GM18861 (cell line): ENCODE measurements at regions not wholly inside any gene's neighbourhood (a gene's known extent, or its start where the extent isn't known, plus 50 kb on each side); places are given as distances from the start of the nearest gene placed in this dataset.

Experiments used
- ATAC-seq: cut with Tn5 transposase; IDR thresholded peaks from one replicate; pipeline ENCODE4 v1.9.1; 2021; ENCODE audit not compliant: unreplicated experiment

DNA sequence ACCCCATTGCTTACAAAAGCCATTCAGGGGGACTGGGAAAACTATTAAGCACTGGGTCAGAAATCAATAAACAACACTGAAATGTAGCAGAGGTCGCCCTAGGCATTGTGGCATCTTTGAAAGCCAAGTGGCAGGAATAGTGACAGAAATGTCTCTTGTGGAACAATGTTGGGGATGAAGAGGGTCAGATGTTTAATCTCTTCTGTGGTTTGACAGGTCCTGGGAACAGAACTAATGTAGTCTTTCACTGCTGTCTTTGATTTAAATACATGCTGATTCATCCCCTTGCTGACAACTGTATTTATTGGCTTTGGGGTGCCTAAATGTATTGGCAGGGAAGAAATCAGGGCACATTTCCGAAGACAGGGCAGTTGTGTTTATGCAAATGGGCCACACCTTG lies 194.8 kb downstream of the ATG4C start:
- ATAC-seq: no peak

DNA sequence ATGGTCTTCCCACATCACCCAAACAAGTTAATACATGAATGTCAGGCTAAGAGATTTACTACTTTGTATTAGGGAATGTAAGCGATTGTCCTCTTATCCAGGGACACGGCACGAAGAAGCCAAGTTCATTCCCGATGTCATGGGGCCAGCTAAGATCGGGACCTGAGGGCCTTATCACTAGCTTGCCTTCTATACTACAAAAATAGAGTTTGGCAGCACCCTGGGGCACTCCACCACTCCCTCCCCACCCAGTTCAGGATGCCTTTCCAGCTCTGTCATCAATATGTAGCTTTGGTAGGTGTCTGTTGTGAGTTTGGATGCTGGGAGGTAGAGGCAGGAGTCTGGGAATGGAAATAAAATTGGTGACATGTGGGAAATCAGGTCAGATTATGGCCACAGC lies 197.5 kb downstream of the ATG4C start:
- ATAC-seq: no peak

DNA sequence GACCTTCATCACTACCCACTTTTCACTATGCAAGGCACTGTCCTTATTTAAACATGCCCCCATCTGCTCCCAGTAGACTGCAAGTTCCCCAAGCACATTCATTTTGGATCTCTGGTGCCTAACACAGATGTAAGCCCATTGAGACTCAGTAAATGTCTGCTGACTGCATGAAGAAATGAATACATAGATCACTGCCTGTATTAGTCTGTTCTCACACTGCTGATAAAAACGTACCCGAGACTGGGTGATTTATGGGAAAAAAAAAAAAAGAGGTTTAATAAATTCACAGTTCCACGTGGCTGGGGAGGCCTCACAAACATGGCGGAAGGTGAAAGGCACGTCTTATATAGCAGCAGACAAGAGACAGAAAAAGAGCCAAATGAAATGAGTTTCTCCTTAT lies 204.9 kb downstream of the ATG4C start:
- ATAC-seq: no peak

DNA sequence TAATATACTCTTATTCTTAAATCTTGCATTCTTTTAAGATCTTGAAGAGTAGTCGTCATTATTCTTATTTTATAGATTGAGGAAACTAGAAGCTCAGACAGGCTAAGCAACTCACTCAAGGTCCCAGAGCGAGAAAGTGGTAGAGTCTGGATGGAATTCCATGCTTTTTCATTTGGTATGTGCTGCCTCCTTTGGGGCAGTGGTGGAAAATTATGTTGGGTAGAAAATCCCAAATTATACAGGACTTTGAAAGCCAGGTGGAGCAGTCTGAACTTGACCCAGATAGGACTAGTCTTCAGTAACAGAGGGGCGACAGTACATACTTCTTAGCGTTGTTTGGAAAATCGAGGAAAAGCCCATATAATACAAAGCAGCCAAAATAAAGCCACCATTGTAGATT lies 205.6 kb downstream of the ATG4C start:
- no peak for ATAC-seq

DNA sequence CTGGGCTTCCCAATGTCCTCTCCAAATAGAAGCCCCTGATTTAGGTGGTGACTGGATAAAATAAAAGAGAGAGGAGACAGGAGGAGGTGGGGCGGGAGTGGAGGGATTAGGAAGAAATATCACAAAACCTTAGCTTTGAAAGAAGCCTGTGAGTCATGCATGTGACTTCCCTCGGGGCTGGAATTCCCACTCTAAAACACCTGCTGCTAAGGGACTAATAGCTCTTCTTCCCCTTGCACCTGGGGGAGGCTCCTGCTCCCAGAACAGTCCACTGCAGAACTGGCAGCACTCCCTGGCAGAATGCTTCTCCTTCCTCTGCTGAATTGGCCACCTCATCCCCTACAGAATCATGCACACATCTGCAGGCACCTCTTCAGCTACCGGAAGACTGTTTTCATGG lies 207.2 kb downstream of the ATG4C start:
- ATAC-seq: no peak

DNA sequence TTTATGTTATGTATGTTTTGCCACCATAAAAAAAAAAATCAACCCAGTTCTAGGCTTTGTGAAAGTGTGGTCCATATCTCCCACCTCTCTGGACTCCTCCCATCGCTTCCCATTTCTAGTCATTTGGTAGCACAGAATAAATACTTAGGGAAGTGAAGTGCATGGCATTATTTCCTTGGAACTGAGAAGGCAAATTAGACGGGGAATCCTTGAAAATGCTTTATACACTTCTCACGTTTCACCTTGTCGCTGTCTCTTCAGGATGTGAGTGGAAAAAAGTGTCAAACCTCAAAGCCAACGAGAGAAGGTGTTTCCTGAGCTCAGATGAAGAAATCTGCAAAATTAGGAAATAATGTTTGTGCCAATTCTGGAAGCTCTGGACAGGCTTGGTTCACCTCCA lies 209.9 kb downstream of the ATG4C start:
- no peak for ATAC-seq

GRCh38 chr1:62995173-62995572 lies 211.2 kb downstream of the ATG4C start:
- ATAC-seq: no peak

DNA sequence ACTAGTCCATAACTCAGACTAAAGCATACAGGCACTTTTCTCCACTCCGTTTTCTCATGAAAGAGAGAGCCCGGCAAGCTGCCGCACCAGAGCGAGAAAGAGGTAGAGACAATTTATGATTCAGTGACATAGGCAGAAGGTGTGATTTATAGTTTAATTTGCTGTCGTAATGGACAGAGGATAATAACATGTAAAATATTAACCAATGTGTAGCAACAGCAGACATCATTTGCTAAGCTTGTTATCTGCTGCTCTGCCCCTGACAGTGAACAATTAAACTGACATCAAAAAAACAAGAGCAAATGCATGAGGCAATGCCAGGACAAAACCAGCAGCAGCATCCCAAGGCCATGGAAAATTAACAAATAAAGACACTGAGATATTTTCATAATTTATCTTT lies 214.0 kb downstream of the ATG4C start:
- no peak for ATAC-seq

GRCh38 chr1:62998845-62999649 lies 215.1 kb downstream of the ATG4C start:
- ATAC-seq: no peak

DNA sequence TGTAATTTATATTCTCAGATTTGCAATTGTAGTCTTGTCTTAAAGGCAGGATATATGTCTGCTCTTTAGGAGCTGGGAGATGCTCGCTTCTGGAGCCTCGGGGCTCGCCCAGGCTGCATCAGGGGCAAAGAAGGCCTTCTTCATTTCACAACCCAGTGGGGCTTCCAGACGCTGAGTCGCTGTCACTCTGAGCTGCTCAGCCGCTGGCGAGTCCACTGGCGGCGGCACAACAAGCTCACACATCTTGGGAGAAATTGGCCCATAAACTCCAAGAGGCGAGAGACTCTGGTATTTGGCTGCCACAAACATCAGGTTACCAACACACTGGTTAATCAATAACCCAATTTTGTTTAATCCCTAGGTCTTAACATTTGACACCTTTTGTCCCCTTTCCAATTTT lies 216.6 kb downstream of the ATG4C start:
- ATAC-seq: no peak

DNA sequence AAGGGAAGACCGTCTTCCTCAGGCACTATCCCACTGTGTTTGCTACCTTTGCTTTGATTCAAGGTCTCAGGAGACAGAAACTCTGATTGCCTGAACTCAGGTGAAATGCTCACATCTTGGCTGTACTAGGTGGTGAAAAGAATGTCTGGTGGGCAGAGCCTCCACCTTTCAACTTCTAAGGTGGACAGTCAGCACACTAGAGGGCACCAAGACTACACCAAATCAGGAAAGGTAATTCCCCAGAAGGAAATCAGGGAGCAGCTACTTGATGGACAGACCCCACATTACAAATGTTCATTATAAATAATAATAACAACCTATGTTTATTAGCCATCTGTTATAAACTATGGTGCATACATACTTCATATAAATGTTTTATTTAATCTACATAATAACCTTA lies 220.9 kb downstream of the ATG4C start:
- ATAC-seq: no peak

GRCh38 chr1:63005812-63006211 lies 221.9 kb downstream of the ATG4C start:
- ATAC-seq: no peak

DNA sequence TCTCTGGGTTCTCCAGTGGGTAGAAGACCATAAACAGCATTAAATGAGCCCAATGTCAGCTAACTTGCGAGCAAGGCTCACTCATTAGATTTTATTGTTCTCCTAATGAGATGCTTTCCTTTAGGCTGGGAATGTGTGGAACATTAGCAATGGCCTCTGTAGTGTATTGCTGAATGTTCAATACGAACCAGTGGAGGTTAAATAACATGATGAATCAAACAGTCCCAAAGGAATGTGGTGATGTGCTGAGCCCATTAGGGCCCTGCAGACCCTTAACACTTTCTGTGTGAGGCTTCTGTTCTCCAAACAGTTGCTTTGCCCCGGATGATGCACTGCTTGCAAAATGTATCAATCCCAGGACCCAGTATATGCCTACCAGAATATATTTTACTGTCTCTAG lies 225.5 kb downstream of the ATG4C start:
- no peak for ATAC-seq

GRCh38 chr1:63010913-63011660 lies 227.2 kb downstream of the ATG4C start:
- ATAC-seq: no peak

- ATAC-seq: no peak
Measured at GRCh38 chr1:63012339-63012738, 228.4 kb downstream of the ATG4C start.

DNA sequence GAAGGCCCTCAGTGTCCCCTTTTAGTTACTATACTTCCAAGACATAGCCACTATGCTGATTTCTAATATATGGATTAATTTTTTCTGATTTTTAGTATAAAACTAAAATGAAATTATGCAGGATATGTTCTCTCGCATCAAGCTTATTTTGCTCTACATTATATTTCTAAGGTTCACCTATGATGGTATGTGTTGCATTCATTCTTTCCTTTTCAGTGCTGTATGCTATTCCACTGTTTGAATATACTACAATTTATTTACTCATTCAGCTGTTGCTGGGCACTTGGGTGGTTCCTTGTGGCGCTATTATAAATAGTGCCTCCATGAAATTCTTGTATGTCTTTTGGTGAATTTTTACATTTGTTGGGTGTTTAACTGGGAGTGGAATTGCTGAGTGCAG lies 230.3 kb downstream of the ATG4C start:
- ATAC-seq: no peak

DNA sequence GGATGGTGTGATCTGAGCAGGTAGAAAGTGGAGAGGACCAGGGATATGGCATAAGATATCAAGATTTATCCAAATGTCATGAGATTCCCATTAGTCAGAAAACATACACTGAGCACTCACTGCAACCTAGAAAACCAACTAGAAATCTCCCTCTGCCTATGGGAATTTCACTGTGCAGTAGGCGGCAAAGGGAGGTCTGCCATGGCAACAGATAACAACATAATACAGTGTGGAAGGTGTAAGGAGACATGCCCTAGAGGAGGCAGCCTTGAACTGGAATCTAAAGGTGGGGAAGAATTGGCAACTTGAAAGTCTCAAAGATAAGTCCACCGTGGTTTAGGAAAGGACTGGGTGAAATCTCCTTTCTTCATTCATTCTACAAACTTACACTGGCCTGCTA lies 238.4 kb downstream of the ATG4C start:
- ATAC-seq: no peak

DNA sequence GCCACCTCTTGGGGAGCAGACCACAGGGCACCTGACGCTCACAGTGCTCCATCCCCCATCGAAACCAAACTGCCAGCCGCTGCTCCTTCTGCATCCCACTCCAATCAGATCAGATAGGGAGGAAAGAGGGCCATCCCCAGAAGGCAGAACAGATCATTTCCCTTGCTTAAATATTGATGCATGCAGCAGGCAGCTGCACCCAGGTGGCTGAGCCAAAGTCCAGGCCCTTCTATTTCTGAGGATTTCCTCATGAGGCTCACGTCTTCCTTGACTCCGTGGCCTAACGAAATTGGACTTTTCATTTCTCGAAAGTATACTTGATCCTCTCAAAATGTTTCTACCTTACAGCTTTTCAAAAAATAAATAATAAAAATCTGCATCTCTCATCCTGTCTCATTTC lies 239.2 kb downstream of the ATG4C start:
- ATAC-seq: no peak

DNA sequence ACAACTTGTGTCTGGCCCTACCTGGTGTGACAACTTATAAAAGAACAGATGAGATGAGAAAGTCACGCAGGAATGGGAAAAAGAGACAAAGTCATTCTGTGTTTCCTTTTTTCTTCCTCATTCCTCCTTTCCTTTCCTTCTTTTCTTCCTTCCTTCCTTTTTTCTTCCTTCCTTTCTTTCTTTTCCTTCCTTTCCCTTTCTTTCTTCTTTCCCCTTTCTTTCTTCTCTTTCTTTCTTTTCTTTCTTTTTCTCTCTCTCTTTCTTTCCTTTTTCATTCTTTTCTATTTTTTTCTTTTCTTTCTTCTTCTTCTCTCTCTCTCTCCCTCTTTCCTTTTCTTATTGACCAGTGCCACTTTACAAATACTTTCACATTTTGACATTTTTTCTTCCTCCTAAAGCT lies 239.7 kb downstream of the ATG4C start:
- no peak for ATAC-seq

GRCh38 chr1:63024132-63024531 lies 240.2 kb downstream of the ATG4C start:
- ATAC-seq: no peak

GRCh38 chr1:63027176-63027575 lies 243.2 kb downstream of the ATG4C start:
- ATAC-seq: no peak

DNA sequence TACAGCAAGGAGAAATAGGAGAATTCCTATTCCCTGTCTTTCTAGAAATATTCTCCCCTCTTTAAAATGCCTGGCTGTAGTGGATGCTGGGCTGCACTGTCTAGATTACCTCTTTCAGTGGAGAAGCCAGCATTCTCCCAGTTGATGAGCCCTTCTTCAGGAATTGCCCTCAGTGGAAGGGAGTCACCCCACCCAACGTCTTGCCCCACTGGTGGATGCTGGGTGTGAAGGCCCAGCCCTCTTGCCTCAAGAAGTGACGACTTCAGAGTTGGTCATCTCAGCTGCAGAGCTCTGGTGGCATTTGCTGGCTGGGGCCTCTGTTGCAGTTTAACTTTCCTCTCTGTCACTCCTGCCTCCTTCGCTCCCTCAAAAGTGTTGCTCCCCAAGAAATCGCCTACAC lies 248.2 kb downstream of the ATG4C start:
- no peak for ATAC-seq

DNA sequence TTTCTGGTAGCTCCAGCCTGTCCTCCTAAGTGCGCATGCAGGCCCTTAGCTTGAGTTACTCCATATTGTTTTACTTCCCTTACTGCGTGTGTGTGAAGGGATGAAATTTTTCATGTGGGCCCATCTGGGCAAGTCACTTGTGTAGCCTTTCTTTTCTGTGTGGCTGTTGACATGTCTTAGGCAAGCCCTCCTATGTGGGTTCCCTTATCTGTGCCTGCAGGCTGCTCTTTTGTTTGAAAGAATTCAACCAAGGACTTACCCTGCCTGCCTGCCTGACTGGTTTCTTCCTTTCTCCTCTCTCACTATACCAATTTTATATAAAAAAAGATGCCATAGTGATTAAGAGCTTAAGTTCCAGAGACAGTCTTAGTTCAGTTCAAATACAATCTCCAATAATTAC lies 249.3 kb downstream of the ATG4C start:
- no peak for ATAC-seq
